HFF-Myc (cell line): ENCODE measurements at regions not wholly inside any gene's neighbourhood (a gene's known extent, or its start where the extent isn't known, plus 50 kb on each side); places are given as distances from the start of the nearest gene placed in this dataset.
"Not testable (repeated sequence)": the region's sequence is repeated elsewhere in the genome, so short reads cannot be mapped to it uniquely, and the experiment has no call there.

ENCODE experiments used
- DNase-seq: peaks from one replicate; pipeline ENCODE4 v3.0.0-alpha.2; 2011; ENCODE audit warnings: low read depth; ENCODE audit errors: extremely low read depth
- H3K4me3 ChIP-seq: replicated peaks from 2 replicates; pipeline ENCODE4 v1.5.1; 2011; ENCODE audit warnings: low read depth, mild to moderate bottlenecking, control low read depth, low read length
- CTCF ChIP-seq: IDR thresholded peaks from 2 replicates; pipeline ENCODE4 v1.5.1; 2012; ENCODE audit warnings: mild to moderate bottlenecking, low read depth, low read length, control low read depth; ENCODE audit errors: missing control alignments

DNA sequence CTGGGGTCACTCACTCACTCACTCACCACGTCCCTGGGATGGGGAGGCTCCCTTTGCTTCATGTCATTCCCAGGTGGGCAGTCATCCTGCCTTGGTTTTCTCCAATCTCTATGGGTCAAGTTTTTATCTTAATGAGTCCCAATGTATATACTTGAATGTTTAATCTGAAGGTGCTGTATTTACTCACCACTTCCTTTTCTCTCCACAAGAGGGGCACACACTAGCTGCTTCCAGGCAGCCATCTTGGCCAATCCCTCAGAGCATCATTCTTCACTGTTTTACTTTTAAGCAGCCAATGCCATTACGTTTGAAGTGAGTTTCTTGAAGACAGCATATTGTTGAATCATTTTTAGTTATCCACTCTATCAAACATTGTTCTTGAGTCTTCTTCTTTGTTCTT is 153.4 kb upstream of the ARSJ start:
- DNase-seq, result peak; percentile 9
- H3K4me3 ChIP-seq, result no peak overlapping the region
- TF ChIP-seq CTCF, result peak; percentile 40

DNA sequence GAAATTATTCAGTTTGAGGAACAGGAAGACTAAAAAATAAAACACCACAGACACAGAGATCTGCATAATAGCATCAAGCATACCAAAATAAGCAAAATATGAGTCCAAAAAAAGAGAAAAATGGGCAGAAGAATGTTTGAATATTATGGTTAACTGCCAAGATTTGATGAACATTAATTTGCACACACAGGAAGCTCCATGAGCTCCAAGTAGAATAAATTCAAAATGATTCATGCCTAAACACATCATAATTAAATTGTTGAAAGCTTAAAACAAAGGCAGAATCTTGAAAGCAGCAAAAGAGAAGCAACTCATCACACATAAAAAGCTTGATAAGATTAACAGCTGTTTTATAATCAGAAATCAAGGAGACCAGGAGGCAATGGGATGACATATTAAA is 156.6 kb upstream of the ARSJ start:
- H3K4me3 ChIP-seq, result no peak overlapping the region
- no peak for TF ChIP-seq CTCF
- no peak for DNase-seq

- no peak for DNase-seq
- no peak for TF ChIP-seq CTCF
- H3K4me3 ChIP-seq, result no peak overlapping the region
These were observed 158.5 kb upstream of the ARSJ start for GRCh38 chr4:114137984-114138383.

GRCh38 chr4:114146947-114147618 is 167.6 kb upstream of the ARSJ start:
- H3K4me3 ChIP-seq, result no peak overlapping the region
- TF ChIP-seq CTCF, result no peak
- no peak for DNase-seq

DNA sequence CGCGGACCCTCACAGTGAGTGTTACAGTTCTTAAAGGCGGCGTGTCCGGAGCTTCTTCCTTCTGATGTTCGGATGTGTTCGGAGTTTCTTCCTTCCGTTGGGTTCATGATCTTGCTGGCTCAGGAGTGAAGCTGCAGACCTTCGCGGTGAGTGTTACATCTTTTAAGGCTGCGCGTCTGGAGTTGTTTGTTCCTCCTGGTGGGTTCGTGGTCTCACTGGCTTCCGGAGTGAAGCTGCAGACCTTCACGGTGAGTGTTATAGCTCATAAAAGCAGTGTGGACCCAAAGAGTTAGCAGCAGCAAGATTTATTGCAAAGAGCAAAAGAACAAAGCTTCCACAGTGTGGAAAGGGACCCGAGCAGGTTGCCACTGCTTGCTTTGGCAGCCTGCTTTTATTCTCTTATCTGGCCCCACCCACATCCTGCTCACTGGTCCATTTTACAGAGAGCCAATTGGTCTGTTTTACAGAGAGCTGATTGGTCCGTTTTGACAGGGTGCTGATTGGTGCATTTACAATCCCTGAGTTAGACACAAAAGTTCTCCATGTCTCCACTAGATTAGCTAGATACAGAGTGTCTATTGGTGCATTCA is 168.3 kb upstream of the ARSJ start:
- DNase-seq, H3K4me3 ChIP-seq: not testable (repeated sequence)

- not testable (repeated sequence) for H3K4me3 ChIP-seq, DNase-seq
These were observed 169.1 kb upstream of the ARSJ start for GRCh38 chr4:114148372-114149070.

DNA sequence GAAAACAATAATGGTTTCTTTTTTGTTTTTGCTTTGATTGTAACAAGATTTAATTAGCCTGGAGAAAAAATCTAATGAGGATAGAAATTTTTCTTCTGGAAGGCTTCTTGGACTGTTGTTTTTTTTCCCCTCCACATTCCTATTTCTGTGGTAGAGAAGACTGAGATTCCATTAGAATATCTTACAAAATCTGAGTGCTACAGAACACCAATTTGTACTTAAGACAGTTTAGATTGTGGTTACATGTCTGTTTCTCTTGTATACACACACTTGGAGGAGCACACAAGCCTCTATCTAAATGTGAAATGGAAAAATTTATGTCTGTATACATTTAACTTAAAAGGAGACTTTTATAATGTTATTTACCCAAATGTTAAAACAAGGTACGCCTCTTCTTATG is 176.9 kb upstream of the ARSJ start:
- DNase-seq, result no peak
- TF ChIP-seq CTCF, result no peak
- H3K4me3 ChIP-seq, result no peak overlapping the region

GRCh38 chr4:114161809-114162208 is 182.4 kb upstream of the ARSJ start:
- H3K4me3 ChIP-seq, result no peak overlapping the region
- no peak for DNase-seq
- TF ChIP-seq CTCF, result no peak
